Right lobe of liver (tissue), 6 donors: ENCODE measurements at regions not wholly inside any gene's neighbourhood (a gene's known extent, or its start where the extent isn't known, plus 50 kb on each side); places are given as distances from the start of the nearest gene placed in this dataset.
"Not testable (repeated sequence)": the region's sequence is repeated elsewhere in the genome, so short reads cannot be mapped to it uniquely, and the experiment has no call there.

ENCODE experiments used
- ATAC-seq, 4 donors: fragments of 200-7000 bp; cut with Tn5 transposase; one replicate each; pipeline ENCODE4 v1.9.1; 2020; ENCODE audit warnings: mild to moderate bottlenecking in 4 of 4, moderate library complexity in 4 of 4
- DNase-seq, 3 donors: peaks; one replicate each; pipeline ENCODE4 v3.0.0-alpha.2; 2020
- H3K27ac ChIP-seq, 3 donors: fragments of 200-600 bp; one replicate each; pipeline ENCODE4 v1.8.0; 2022
- H3K27me3 ChIP-seq, 2 donors: fragments of 200-600 bp; one replicate each; pipeline ENCODE4 v1.8.0; 2022
- H3K36me3 ChIP-seq, 4 donors: fragments of 200-600 bp; sonication (generic) in 1 of 4; one replicate each; pipeline versions ENCODE4 v1.5.1 to v1.8.0; 2017 to 2022; ENCODE audit warnings: control low read depth in 1 of 4
- H3K4me1 ChIP-seq, 4 donors: fragments of 200-600 bp; sonication (generic) in 1 of 4; one replicate each; pipeline versions ENCODE4 v1.5.1 to v1.8.0; 2017 to 2022; ENCODE audit warnings: control low read depth in 1 of 4
- H3K4me3 ChIP-seq, 3 donors: fragments of 200-600 bp; one replicate each; pipeline ENCODE4 v1.8.0; 2022
- H3K9me3 ChIP-seq, 4 donors: fragments of 200-600 bp; sonication (generic) in 1 of 4; one replicate each; pipeline versions ENCODE4 v1.5.1 to v1.8.0; 2017 to 2022; ENCODE audit warnings: control low read depth in 1 of 4
- CTCF ChIP-seq, 4 donors: fragments of 200-600 bp in 3 of 4; fragments of 450-650 bp in 1 of 4; IDR thresholded peaks; one replicate each; pipeline versions ENCODE4 v1.5.1 to v1.8.0; 2016 to 2022; ENCODE audit warnings: antibody characterized with exemption in 4 of 4, mild to moderate bottlenecking in 2 of 4
- POLR2A ChIP-seq: fragments of 450-650 bp; IDR thresholded peaks from one replicate; pipeline ENCODE4 v1.6.1; 2017; ENCODE audit warnings: antibody characterized with exemption, mild to moderate bottlenecking
- WGBS: methylation state at CpG from one replicate; pipeline ENCODE4 v1.1.6; 2018; ENCODE audit warnings: low coverage, low lambda C conversion rate; ENCODE audit not compliant: insufficient coverage; ENCODE audit errors: missing lambda C conversion rate; 5-methylcytosine and 5-hydroxymethylcytosine counted together
- intact Hi-C, 2 donors: fragments of 100-400 bp; cut with DNase I; formaldehyde crosslinking; loops; one replicate each; pipeline versions ENCODE4 v1.11.2 to v1.14.1; 2022
- donor health status: DM: no; HTN: yes; CAD: no.
- donor health status: DM: no; HTN: no; CAD: no.
- donor health status: DM: no; HTN: no; CAD: no.
- donor health status: DM: no; HTN: yes; CAD: no.
- donor health status: DM: no; HTN: yes; CAD: no.

- no peaks in the 10 kb centered on the region for H3K36me3 ChIP-seq
- ATAC-seq (peak in 1 of 4 donors; percentile 23), DNase-seq (no peak)
- no peak overlapping the region for H3K27ac ChIP-seq
- intact Hi-C loops = no loop called here
- H3K4me1 ChIP-seq = no peaks in the 10 kb centered on the region
- no peaks in the 10 kb centered on the region for H3K9me3 ChIP-seq
- H3K4me3 ChIP-seq = no peak overlapping the region
- no peak for TF ChIP-seq POLR2A
- no peak for TF ChIP-seq CTCF (IDR thresholded peaks at IDR 0.05)
- no peaks in the 10 kb centered on the region for H3K27me3 ChIP-seq
- WGBS = 80% methylated on average over 1 of the region's 10 CpGs
Measured at GRCh38 chr2:16057661-16058060, 117.3 kb downstream of the MYCN start.

GRCh38 chr2:16055848-16056580, 115.7 kb downstream of the MYCN start:
- Histone ChIP-seq H3K4me3 (no peak overlapping the region), H3K4me1 (no peaks in the 10 kb centered on the region), H3K36me3 (no peaks in the 10 kb centered on the region), H3K27me3 (no peaks in the 10 kb centered on the region), H3K9me3 (no peaks in the 10 kb centered on the region), H3K27ac (no peak overlapping the region)
- DNase-seq = no peak
- TF ChIP-seq POLR2A (no peak), CTCF (IDR thresholded peaks at IDR 0.05) (no peak)
- intact Hi-C loops = no loop called here
- WGBS = 44% methylated on average over 5 of the region's 7 CpGs
- peak in 2 of 4 donors; percentile 18 to 24 for ATAC-seq

GRCh38 chr2:16053437-16054257, 113.3 kb downstream of the MYCN start:
- no peaks in the 10 kb centered on the region for H3K9me3 ChIP-seq
- H3K36me3 ChIP-seq = no peaks in the 10 kb centered on the region
- intact Hi-C loops = no loop called here
- H3K4me3 ChIP-seq = no peak overlapping the region
- DNase-seq = no peak
- 80% methylated on average over 6 of the region's 7 CpGs for WGBS
- TF ChIP-seq POLR2A (no peak), CTCF (IDR thresholded peaks at IDR 0.05) (no peak)
- no peak for ATAC-seq
- H3K27me3 ChIP-seq = no peaks in the 10 kb centered on the region
- H3K27ac ChIP-seq = no peak overlapping the region
- H3K4me1 ChIP-seq = no peaks in the 10 kb centered on the region

GRCh38 chr2:16052571-16053052, 112.3 kb downstream of the MYCN start:
- ATAC-seq, DNase-seq, H3K27me3 ChIP-seq, intact Hi-C loops, H3K27ac ChIP-seq, H3K4me1 ChIP-seq, H3K4me3 ChIP-seq, H3K36me3 ChIP-seq, H3K9me3 ChIP-seq: not testable (repeated sequence)
- 66% methylated on average over 5 of the region's 6 CpGs for WGBS
